Frontal cortex (tissue), 3 donors: ENCODE measurements at regions not wholly inside any gene's neighbourhood (a gene's known extent, or its start where the extent isn't known, plus 50 kb on each side); places are given as distances from the start of the nearest gene placed in this dataset.
"Not testable (repeated sequence)": the region's sequence is repeated elsewhere in the genome, so short reads cannot be mapped to it uniquely, and the experiment has no call there.

Experiments
- DNase-seq, 2 donors: peaks; one replicate each; pipeline ENCODE4 v3.0.0; 2012; ENCODE audit warnings: low spot score in 2 of 2
- FAIRE-seq: peaks from 2 replicates; lab custom pipeline; 2012; peaks lifted over from hg19 to GRCh38; lab: Jason Lieb, UNC
- donor health status: control.
- donor health status: control.
- donor health status: control.

- FAIRE-seq (no peak), DNase-seq (no peak)
These were observed 156.7 kb downstream of the HINT1 start for GRCh38 chr5:131008329-131008728.

GRCh38 chr5:131005963-131006684, 158.9 kb downstream of the HINT1 start:
- no peak for DNase-seq
- FAIRE-seq: no peak

- no peak for DNase-seq
- no peak for FAIRE-seq
These were observed 163.5 kb downstream of the HINT1 start for GRCh38 chr5:131001507-131001906.

GRCh38 chr5:131000289-131000688, 164.8 kb downstream of the HINT1 start:
- no peak for DNase-seq
- no peak for FAIRE-seq

GRCh38 chr5:130996720-130997119, 168.3 kb downstream of the HINT1 start:
- DNase-seq, FAIRE-seq: not testable (repeated sequence)

GRCh38 chr5:130995851-130996250, 169.2 kb downstream of the HINT1 start:
- DNase-seq (no peak), FAIRE-seq (no peak)

GRCh38 chr5:130995254-130995515, 169.9 kb downstream of the HINT1 start:
- DNase-seq (no peak), FAIRE-seq (no peak)

- FAIRE-seq (no peak), DNase-seq (no peak)
These were observed 170.4 kb downstream of the HINT1 start for GRCh38 chr5:130994496-130995253.

GRCh38 chr5:130992621-130993020, 172.4 kb downstream of the HINT1 start:
- FAIRE-seq: no peak
- DNase-seq: no peak

- no peak for FAIRE-seq
These were observed 173.0 kb downstream of the HINT1 start for GRCh38 chr5:130992095-130992494.

GRCh38 chr5:130985776-130986175, 179.3 kb downstream of the HINT1 start:
- FAIRE-seq (no peak), DNase-seq (no peak)

More at GRCh38 chr5:130992095-130992494, 173.0 kb downstream of the HINT1 start:
- no peak for DNase-seq

GRCh38 chr5:130981663-130982062, 183.4 kb downstream of the HINT1 start:
- no peak for DNase-seq
- FAIRE-seq: no peak

- DNase-seq (no peak), FAIRE-seq (no peak)
These were observed 186.6 kb downstream of the HINT1 start for GRCh38 chr5:130978475-130978874.

- DNase-seq (no peak), FAIRE-seq (no peak)
These were observed 188.6 kb downstream of the HINT1 start for GRCh38 chr5:130976493-130976892.

- DNase-seq: no peak
- FAIRE-seq: no peak
These were observed 189.2 kb downstream of the HINT1 start for GRCh38 chr5:130975847-130976246.

GRCh38 chr5:130975299-130975698, 189.8 kb downstream of the HINT1 start:
- DNase-seq (no peak), FAIRE-seq (no peak)

- no peak for DNase-seq
- no peak for FAIRE-seq
These were observed 190.9 kb downstream of the HINT1 start for GRCh38 chr5:130974021-130974683.

GRCh38 chr5:130966990-130967525, 198.0 kb downstream of the HINT1 start:
- DNase-seq (no peak), FAIRE-seq (no peak)

GRCh38 chr5:130965920-130966319, 199.1 kb downstream of the HINT1 start:
- no peak for FAIRE-seq

GRCh38 chr5:130965360-130965759, 199.7 kb downstream of the HINT1 start:
- DNase-seq (no peak), FAIRE-seq (no peak)

More at GRCh38 chr5:130965920-130966319, 199.1 kb downstream of the HINT1 start:
- DNase-seq: no peak
